Mucosa of descending colon (tissue), 3 donors: ENCODE measurements at regions not wholly inside any gene's neighbourhood (a gene's known extent, or its start where the extent isn't known, plus 50 kb on each side); places are given as distances from the start of the nearest gene placed in this dataset.
"Not testable (repeated sequence)": the region's sequence is repeated elsewhere in the genome, so short reads cannot be mapped to it uniquely, and the experiment has no call there.

Source experiments
- ATAC-seq: fragments of 200-7000 bp; cut with Tn5 transposase; one replicate; pipeline ENCODE4 v1.9.1; 2020; ENCODE audit warnings: mild to moderate bottlenecking, moderate library complexity
- DNase-seq, 3 donors: peaks; one replicate each; pipeline ENCODE4 v3.0.0-alpha.2; 2020
- H3K36me3 ChIP-seq: fragments of 200-600 bp; one replicate; pipeline ENCODE4 v1.8.0; 2021; ENCODE audit warnings: low read depth, mild to moderate bottlenecking
- H3K4me1 ChIP-seq: fragments of 200-600 bp; one replicate; pipeline ENCODE4 v1.8.0; 2021; ENCODE audit warnings: low read depth, mild to moderate bottlenecking
- H3K4me3 ChIP-seq: fragments of 200-600 bp; one replicate; pipeline ENCODE4 v1.8.0; 2021; ENCODE audit warnings: mild to moderate bottlenecking
- H3K9me3 ChIP-seq: fragments of 200-600 bp; one replicate; pipeline ENCODE4 v1.8.0; 2021; ENCODE audit warnings: mild to moderate bottlenecking
- intact Hi-C, 2 donors: fragments of 100-400 bp; cut with DNase I in 1 of 2; cut with micrococcal nuclease in 1 of 2; formaldehyde crosslinking; loops; one replicate each; pipeline versions ENCODE4 v1.11.0 to v1.11.1; 2022; cut with DNase I, micrococcal nuclease
- TF ChIP-seq, protein P1 (sequence below): fragments of 200-600 bp; IDR thresholded peaks from one replicate; pipeline ENCODE4 v1.8.0; 2022; ENCODE audit warnings: antibody characterized with exemption, mild to moderate bottlenecking
- donor health status: DM: no; HTN: no; CAD: no; lungs with moderate emphysema.
- donor health status: DM: no; HTN: no; CAD: no.
- donor health status: DM: no; HTN: yes; CAD: no.

- intact Hi-C loops = no loop called here
- H3K4me3 ChIP-seq = no peak overlapping the region
- no peaks in the 10 kb centered on the region for H3K36me3 ChIP-seq
- ATAC-seq = no peak
- H3K4me1 ChIP-seq = no peaks in the 10 kb centered on the region
- no peaks in the 10 kb centered on the region for H3K9me3 ChIP-seq
- TF ChIP-seq, protein P1, sequence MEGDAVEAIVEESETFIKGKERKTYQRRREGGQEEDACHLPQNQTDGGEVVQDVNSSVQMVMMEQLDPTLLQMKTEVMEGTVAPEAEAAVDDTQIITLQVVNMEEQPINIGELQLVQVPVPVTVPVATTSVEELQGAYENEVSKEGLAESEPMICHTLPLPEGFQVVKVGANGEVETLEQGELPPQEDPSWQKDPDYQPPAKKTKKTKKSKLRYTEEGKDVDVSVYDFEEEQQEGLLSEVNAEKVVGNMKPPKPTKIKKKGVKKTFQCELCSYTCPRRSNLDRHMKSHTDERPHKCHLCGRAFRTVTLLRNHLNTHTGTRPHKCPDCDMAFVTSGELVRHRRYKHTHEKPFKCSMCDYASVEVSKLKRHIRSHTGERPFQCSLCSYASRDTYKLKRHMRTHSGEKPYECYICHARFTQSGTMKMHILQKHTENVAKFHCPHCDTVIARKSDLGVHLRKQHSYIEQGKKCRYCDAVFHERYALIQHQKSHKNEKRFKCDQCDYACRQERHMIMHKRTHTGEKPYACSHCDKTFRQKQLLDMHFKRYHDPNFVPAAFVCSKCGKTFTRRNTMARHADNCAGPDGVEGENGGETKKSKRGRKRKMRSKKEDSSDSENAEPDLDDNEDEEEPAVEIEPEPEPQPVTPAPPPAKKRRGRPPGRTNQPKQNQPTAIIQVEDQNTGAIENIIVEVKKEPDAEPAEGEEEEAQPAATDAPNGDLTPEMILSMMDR = no peak
- DNase-seq = no peak
Observed at GRCh38 chr4:85175190-85175589, 208.7 kb upstream of the WDFY3 start.

DNA sequence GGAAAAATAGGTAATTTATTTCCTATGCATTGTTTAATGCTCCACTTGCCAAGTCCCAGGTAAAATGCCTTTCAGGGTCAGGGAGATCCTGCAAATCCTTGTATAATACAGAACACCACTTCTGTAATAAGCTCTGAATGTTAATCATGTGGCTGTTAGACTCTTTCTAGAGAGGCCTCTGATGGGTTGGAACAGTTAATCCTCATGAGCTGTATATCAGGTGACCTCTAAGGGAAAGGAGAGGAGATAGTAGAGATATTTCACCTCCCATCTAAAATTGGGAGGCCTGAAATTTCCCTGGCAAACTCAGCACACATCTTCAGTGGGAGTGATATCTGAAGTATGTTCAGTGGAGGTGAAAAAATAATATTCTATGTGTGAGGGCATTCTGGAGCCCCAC is 210.6 kb upstream of the WDFY3 start:
- DNase-seq (no peak), ATAC-seq (no peak)
- H3K36me3 ChIP-seq = no peaks in the 10 kb centered on the region
- TF ChIP-seq, protein P1 = no peak
- intact Hi-C loops = no loop called here
- H3K9me3 ChIP-seq = no peaks in the 10 kb centered on the region
- H3K4me1 ChIP-seq = no peaks in the 10 kb centered on the region
- H3K4me3 ChIP-seq = no peak overlapping the region

DNA sequence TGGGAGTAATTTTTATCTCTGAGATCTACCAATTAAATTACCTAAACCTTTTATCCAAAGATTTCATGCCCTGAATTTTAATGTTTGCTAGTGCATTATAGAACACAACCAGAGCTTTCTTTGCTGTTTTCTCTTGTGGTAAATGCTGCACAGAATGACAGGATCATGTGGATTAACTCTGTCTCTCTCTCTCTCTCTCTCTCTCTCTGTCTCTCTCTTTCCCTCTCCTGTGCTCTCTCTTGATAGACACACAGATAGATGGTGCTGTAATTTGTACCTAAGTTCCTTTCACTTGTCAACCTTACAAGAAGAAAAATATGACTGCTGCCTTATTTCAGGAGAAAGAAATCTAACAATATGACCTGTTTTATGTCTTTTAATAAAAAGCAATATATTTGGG is 211.2 kb upstream of the WDFY3 start:
- no peak for ATAC-seq
- no peak for DNase-seq
- H3K4me1 ChIP-seq = no peaks in the 10 kb centered on the region
- no peaks in the 10 kb centered on the region for H3K9me3 ChIP-seq
- H3K36me3 ChIP-seq = no peaks in the 10 kb centered on the region
- intact Hi-C loops = no loop called here
- no peak overlapping the region for H3K4me3 ChIP-seq
- TF ChIP-seq, protein P1 = no peak

DNA sequence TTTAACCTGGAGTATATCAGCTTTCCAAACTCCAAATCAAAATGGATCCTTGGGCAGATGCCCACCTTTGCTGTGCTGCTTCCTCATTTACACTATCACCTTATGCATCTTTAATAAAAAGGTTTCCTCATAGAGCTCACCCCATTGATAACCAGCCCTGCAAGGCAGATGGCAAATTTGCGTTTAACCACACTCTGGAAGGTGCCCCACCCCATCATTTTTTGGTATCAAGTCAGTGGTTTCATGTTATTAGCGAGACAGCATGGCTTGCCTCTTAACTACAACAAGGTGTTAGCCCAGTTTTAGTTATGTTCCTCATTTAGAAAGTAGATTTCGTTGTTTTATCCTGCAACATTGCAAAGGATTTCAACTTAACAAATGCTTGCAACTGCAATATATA is 214.0 kb upstream of the WDFY3 start:
- Histone ChIP-seq H3K4me1 (no peaks in the 10 kb centered on the region), H3K9me3 (no peaks in the 10 kb centered on the region), H3K4me3 (no peak overlapping the region), H3K36me3 (no peaks in the 10 kb centered on the region)
- TF ChIP-seq, protein P1 = no peak
- DNase-seq (no peak), ATAC-seq (no peak)
- intact Hi-C loops = no loop called here

GRCh38 chr4:85187106-85187505 is 220.6 kb upstream of the WDFY3 start:
- TF ChIP-seq, protein P1 = no peak
- Histone ChIP-seq H3K9me3 (peaks cover 4% of the 10 kb centered on the region), H3K36me3 (no peaks in the 10 kb centered on the region), H3K4me1 (no peaks in the 10 kb centered on the region), H3K4me3 (no peak overlapping the region)
- intact Hi-C loops = no loop called here
- ATAC-seq (no peak), DNase-seq (no peak)

- H3K36me3 ChIP-seq, intact Hi-C loops, ATAC-seq, DNase-seq, H3K4me1 ChIP-seq, H3K4me3 ChIP-seq: not testable (repeated sequence)
- peaks cover 17% of the 10 kb centered on the region for H3K9me3 ChIP-seq
Observed at GRCh38 chr4:85196015-85196414, 229.5 kb upstream of the WDFY3 start.
